Fibroblast of the conjunctiva (primary cell): ENCODE measurements at regions not wholly inside any gene's neighbourhood (a gene's known extent, or its start where the extent isn't known, plus 50 kb on each side); places are given as distances from the start of the nearest gene placed in this dataset.
"Not testable (repeated sequence)": the region's sequence is repeated elsewhere in the genome, so short reads cannot be mapped to it uniquely, and the experiment has no call there.

Experiments used
- DNase-seq: peaks from one replicate; pipeline ENCODE4 v3.0.0-alpha.2; 2010; ENCODE audit warnings: low read depth

GRCh38 chr13:79913141-79913827, 427.6 kb downstream of the SPRY2 start:
- no peak for DNase-seq

GRCh38 chr13:79912403-79912802, 428.5 kb downstream of the SPRY2 start:
- no peak for DNase-seq

GRCh38 chr13:79910875-79911540, 429.9 kb downstream of the SPRY2 start:
- no peak for DNase-seq

GRCh38 chr13:79909644-79910043, 428.7 kb downstream of the NDFIP2 start:
- DNase-seq = no peak

GRCh38 chr13:79908381-79908780, 427.4 kb downstream of the NDFIP2 start:
- DNase-seq = no peak

- no peak for DNase-seq
Observed at GRCh38 chr13:79907527-79907926, 426.6 kb downstream of the NDFIP2 start.

- no peak for DNase-seq
Observed at GRCh38 chr13:79906345-79906744, 425.4 kb downstream of the NDFIP2 start.

- no peak for DNase-seq
Observed at GRCh38 chr13:79905018-79905417, 424.1 kb downstream of the NDFIP2 start.

GRCh38 chr13:79904581-79904980, 423.6 kb downstream of the NDFIP2 start:
- no peak for DNase-seq

GRCh38 chr13:79901336-79901735, 420.4 kb downstream of the NDFIP2 start:
- DNase-seq = no peak

- no peak for DNase-seq
Observed at GRCh38 chr13:79900356-79900755, 419.4 kb downstream of the NDFIP2 start.

GRCh38 chr13:79898996-79899395, 418.0 kb downstream of the NDFIP2 start:
- no peak for DNase-seq

- no peak for DNase-seq
Observed at GRCh38 chr13:79898202-79898826, 417.4 kb downstream of the NDFIP2 start.

GRCh38 chr13:79896851-79897250, 415.9 kb downstream of the NDFIP2 start:
- no peak for DNase-seq

- no peak for DNase-seq
Observed at GRCh38 chr13:79895416-79895815, 414.5 kb downstream of the NDFIP2 start.

GRCh38 chr13:79887278-79887677, 406.3 kb downstream of the NDFIP2 start:
- DNase-seq = not testable (repeated sequence)

- DNase-seq = no peak
Observed at GRCh38 chr13:79886601-79887000, 405.6 kb downstream of the NDFIP2 start.

GRCh38 chr13:79884890-79885289, 403.9 kb downstream of the NDFIP2 start:
- no peak for DNase-seq

GRCh38 chr13:79883216-79883615, 402.3 kb downstream of the NDFIP2 start:
- no peak for DNase-seq

- no peak for DNase-seq
Observed at GRCh38 chr13:79880818-79881217, 399.9 kb downstream of the NDFIP2 start.

GRCh38 chr13:79874396-79875360, 393.7 kb downstream of the NDFIP2 start:
- DNase-seq = no peak

- no peak for DNase-seq
Observed at GRCh38 chr13:79871594-79871993, 390.6 kb downstream of the NDFIP2 start.
